K562 (cell line): ENCODE measurements at regions not wholly inside any gene's neighbourhood (a gene's known extent, or its start where the extent isn't known, plus 50 kb on each side); places are given as distances from the start of the nearest gene placed in this dataset.

Experiments
- CBX1 ChIP-seq: sonication (generic); IDR thresholded peaks from 2 replicates; pipeline ENCODE4 v1.6.1; 2016; ENCODE audit warnings: antibody characterized with exemption, low read depth, mild to moderate bottlenecking
- FOXK2 ChIP-seq, 2 experiments: fragments of 450-650 bp; IDR thresholded peaks in 1 of 2; conservative IDR thresholded peaks in 1 of 2; 2 replicates each; pipeline ENCODE4 v1.6.1; 2016; ENCODE audit warnings: low read depth in 2 of 2, mild to moderate bottlenecking in 1 of 2
- MECOM ChIP-seq: fragments of 250-450 bp; sonication (Bioruptor Pico); IDR thresholded peaks from 2 replicates; pipeline ENCODE4 v1.8.0; 2022; ENCODE audit warnings: inconsistent platforms
- MXI1 ChIP-seq: IDR thresholded peaks from 2 replicates; pipeline ENCODE4 v1.6.1; 2011; ENCODE audit warnings: low read depth, mild to moderate bottlenecking, improper control_type of control experiment, low read length
- NEUROD1 ChIP-seq: fragments of 150-350 bp; IDR thresholded peaks from 2 replicates; pipeline ENCODE4 v1.6.1; 2014; ENCODE audit warnings: borderline replicate concordance, low read length, low read depth; ENCODE audit not compliant: partially characterized antibody
- NUFIP1 ChIP-seq: fragments of 450-650 bp; IDR thresholded peaks from 2 replicates; pipeline ENCODE4 v1.6.1; 2018; ENCODE audit not compliant: partially characterized antibody
- RAD51 ChIP-seq: fragments of 450-650 bp; IDR thresholded peaks from 2 replicates; pipeline ENCODE4 v1.7.1; 2016; ENCODE audit warnings: low read depth, mild to moderate bottlenecking, borderline replicate concordance
- TCF3 ChIP-seq: sonication (generic); formaldehyde crosslinking; IDR thresholded peaks from 2 replicates; pipeline ENCODE4 v1.4.0; 2020; ENCODE audit warnings: mild to moderate bottlenecking, missing genetic modification reagents
- ZNF57 ChIP-seq: fragments of 450-650 bp; formaldehyde crosslinking; IDR thresholded peaks from 2 replicates; pipeline ENCODE4 v1.4.0; 2020; ENCODE audit warnings: mild to moderate bottlenecking, moderate library complexity
- TF ChIP-seq, protein P1 (sequence below): fragments of 450-650 bp; IDR thresholded peaks from 2 replicates; pipeline ENCODE4 v1.6.1; 2018; ENCODE audit not compliant: partially characterized antibody
- TF ChIP-seq, protein P2 (sequence below), 2 experiments: fragments of 450-650 bp; IDR thresholded peaks; 2 replicates each; pipeline ENCODE4 v1.6.1; 2016; ENCODE audit warnings: mild to moderate bottlenecking in 2 of 2, borderline replicate concordance in 1 of 2, low read depth in 1 of 2, moderate library complexity in 1 of 2
- TF ChIP-seq, protein P3 (sequence below): fragments of 250-450 bp; sonication (Bioruptor Pico); IDR thresholded peaks from 2 replicates; pipeline ENCODE4 v1.5.0; 2021
- TF ChIP-seq, protein P4 (sequence below): sonication (generic); formaldehyde crosslinking; IDR thresholded peaks from 2 replicates; pipeline ENCODE4 v1.8.1; 2023; ENCODE audit warnings: mild to moderate bottlenecking, missing genetic modification reagents, moderate library complexity

DNA sequence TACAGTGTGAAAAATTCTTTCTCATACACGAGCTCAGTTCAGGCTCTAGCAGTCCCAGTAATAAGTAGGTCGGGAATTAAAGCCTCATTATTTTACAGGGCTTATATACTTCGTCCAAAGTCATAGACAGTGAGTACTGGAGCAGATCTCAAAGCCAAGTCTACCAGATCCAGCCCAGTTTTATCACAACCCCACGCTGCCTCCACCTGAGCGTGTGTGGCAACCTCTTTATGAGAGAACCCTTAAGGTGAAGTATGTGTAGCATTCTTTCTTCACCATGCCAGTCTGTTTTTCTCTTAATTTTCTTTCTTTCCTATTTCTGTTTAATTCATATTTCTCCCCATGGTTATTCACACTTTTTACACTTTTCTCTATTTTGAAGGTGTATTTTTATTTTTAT lies 574.6 kb upstream of the ARPP21 start (continued):
- TF ChIP-seq, protein P1, sequence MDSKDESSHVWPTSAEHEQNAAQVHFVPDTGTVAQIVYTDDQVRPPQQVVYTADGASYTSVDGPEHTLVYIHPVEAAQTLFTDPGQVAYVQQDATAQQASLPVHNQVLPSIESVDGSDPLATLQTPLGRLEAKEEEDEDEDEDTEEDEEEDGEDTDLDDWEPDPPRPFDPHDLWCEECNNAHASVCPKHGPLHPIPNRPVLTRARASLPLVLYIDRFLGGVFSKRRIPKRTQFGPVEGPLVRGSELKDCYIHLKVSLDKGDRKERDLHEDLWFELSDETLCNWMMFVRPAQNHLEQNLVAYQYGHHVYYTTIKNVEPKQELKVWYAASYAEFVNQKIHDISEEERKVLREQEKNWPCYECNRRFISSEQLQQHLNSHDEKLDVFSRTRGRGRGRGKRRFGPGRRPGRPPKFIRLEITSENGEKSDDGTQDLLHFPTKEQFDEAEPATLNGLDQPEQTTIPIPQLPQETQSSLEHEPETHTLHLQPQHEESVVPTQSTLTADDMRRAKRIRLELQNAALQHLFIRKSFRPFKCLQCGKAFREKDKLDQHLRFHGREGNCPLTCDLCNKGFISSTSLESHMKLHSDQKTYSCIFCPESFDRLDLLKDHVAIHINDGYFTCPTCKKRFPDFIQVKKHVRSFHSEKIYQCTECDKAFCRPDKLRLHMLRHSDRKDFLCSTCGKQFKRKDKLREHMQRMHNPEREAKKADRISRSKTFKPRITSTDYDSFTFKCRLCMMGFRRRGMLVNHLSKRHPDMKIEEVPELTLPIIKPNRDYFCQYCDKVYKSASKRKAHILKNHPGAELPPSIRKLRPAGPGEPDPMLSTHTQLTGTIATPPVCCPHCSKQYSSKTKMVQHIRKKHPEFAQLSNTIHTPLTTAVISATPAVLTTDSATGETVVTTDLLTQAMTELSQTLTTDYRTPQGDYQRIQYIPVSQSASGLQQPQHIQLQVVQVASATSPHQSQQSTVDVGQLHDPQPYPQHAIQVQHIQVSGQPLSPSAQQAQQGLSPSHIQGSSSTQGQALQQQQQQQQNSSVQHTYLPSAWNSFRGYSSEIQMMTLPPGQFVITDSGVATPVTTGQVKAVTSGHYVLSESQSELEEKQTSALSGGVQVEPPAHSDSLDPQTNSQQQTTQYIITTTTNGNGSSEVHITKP, result no peak
- TF ChIP-seq NEUROD1, result no peak
- no peak for TF ChIP-seq MECOM
- TF ChIP-seq CBX1, result no peak
- TF ChIP-seq, protein P2, sequence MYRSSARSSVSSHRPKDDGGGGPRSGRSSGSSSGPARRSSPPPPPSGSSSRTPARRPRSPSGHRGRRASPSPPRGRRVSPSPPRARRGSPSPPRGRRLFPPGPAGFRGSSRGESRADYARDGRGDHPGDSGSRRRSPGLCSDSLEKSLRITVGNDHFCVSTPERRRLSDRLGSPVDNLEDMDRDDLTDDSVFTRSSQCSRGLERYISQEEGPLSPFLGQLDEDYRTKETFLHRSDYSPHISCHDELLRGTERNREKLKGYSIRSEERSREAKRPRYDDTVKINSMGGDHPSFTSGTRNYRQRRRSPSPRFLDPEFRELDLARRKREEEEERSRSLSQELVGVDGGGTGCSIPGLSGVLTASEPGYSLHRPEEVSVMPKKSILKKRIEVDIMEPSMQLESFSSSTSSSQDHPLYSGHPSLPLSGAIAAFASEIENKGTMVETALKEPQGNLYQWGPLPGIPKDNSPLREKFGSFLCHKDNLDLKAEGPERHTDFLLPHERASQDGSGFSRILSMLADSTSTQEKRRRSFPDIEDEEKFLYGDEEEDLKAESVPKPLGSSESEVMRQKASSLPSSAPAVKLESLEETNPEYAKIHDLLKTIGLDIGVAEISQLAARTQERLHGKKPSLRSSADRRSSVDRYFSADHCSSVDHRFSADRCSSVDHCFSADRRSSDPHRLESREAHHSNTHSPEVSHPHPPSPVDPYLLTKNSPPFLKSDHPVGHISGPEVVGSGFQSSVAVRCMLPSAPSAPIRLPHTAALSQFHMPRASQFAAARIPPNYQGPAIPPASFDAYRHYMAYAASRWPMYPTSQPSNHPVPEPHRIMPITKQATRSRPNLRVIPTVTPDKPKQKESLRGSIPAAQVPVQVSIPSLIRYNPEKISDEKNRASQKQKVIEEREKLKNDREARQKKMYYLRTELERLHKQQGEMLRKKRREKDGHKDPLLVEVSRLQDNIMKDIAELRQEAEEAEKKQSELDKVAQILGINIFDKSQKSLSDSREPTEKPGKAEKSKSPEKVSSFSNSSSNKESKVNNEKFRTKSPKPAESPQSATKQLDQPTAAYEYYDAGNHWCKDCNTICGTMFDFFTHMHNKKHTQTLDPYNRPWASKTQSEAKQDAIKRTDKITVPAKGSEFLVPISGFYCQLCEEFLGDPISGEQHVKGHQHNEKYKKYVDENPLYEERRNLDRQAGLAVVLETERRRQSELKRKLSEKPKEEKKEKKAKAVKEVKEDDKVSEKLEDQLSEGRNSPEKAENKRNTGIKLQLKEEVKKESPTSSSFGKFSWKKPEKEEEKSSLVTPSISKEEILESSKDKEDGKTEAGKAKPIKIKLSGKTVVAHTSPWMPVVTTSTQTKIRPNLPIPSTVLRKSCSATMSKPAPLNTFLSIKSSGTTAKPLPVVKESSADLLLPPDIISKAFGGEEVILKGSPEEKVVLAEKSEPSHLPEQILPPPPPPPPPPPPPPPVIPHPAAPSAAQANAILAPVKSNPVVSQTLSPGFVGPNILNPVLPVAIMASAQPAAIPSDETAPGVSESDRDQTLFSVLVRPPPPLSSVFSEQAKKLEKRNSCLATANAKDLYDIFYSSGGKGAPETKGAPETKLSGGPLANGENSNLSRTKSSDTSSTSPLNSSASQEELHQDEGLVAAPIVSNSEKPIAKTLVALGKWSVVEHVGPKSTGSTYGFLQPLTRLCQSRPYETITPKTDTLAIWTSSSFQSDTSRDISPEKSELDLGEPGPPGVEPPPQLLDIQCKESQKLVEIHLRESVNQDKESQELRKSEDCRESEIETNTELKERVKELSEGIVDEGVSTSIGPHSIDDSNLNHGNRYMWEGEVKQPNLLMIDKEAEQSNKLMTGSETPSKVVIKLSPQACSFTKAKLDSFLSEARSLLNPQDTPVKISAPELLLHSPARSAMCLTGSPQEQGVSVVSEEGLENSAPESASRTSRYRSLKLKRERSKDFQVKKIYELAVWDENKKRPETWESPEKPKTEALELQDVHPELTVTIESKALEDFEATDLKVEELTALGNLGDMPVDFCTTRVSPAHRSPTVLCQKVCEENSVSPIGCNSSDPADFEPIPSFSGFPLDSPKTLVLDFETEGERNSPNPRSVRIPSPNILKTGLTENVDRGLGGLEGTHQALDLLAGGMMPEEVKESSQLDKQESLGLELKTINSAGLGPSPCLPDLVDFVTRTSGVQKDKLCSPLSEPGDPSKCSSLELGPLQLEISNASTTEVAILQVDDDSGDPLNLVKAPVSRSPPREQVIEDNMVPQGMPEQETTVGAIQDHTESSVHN (IDR thresholded peaks at IDR 0.05; ENCODE audit: borderline replicate concordance in 1 of 2, low read depth in 1 of 2), result no peak
- TF ChIP-seq MXI1, result no peak
- no peak for TF ChIP-seq RAD51
- TF ChIP-seq TCF3 (CRISPR knock-in tag), result no peak
- TF ChIP-seq, protein P3, sequence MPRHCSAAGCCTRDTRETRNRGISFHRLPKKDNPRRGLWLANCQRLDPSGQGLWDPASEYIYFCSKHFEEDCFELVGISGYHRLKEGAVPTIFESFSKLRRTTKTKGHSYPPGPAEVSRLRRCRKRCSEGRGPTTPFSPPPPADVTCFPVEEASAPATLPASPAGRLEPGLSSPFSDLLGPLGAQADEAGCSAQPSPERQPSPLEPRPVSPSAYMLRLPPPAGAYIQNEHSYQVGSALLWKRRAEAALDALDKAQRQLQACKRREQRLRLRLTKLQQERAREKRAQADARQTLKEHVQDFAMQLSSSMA, result no peak
- no peak for TF ChIP-seq ZNF57
- TF ChIP-seq NUFIP1, result no peak
- TF ChIP-seq, protein P4, sequence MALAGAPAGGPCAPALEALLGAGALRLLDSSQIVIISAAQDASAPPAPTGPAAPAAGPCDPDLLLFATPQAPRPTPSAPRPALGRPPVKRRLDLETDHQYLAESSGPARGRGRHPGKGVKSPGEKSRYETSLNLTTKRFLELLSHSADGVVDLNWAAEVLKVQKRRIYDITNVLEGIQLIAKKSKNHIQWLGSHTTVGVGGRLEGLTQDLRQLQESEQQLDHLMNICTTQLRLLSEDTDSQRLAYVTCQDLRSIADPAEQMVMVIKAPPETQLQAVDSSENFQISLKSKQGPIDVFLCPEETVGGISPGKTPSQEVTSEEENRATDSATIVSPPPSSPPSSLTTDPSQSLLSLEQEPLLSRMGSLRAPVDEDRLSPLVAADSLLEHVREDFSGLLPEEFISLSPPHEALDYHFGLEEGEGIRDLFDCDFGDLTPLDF (CRISPR knock-in tag), result no peak
- TF ChIP-seq FOXK2 (conservative IDR thresholded peaks at IDR 0.05 in 1 of 2, IDR thresholded peaks at IDR 0.05 in 1 of 2; ENCODE audit: low read depth in 2 of 2), result no peak
